ENCODE measurements at regions not wholly inside any gene's neighbourhood (a gene's known extent, or its start where the extent isn't known, plus 50 kb on each side); places are given as distances from the start of the nearest gene placed in this dataset.

GRCh38 chr1:207245124-207245523 lies 76.4 kb upstream of the CD55 start:
- intact Hi-C loops (cut with micrococcal nuclease; ENCODE audit: unreplicated experiment), result no loop called here
- Histone ChIP-seq H3K4me1 (ENCODE audit: control insufficient read depth, insufficient read depth, low read length) (peaks cover 4% of the 10 kb centered on the region; the same call in 1 of the 2 replicates), H3K4me3 (ENCODE audit: low read depth in 2 of 2, low read length in 2 of 2) (no peak overlapping the region), H3K27me3 (ENCODE audit: control insufficient read depth, insufficient read depth, low read length) (no peaks in the 10 kb centered on the region), H3K36me3 (ENCODE audit: control insufficient read depth, insufficient read depth, low read length) (no peaks in the 10 kb centered on the region), H3K27ac (ENCODE audit: low read length) (no peak overlapping the region), H3K9me3 (ENCODE audit: control insufficient read depth, insufficient read depth, low read depth, low read length) (no peaks in the 10 kb centered on the region)
- DNase-seq (ENCODE audit: low read depth, low spot score), result no peak
- no peak for ATAC-seq
- BruUV-seq (replicated peaks), result no TSS peak
- POLR2A ChIA-PET, result no interaction called here
- in situ Hi-C loops (cut with HindIII; ENCODE audit: low pct_unique_long_range_greater_than_20kb, low sequenced_read_pairs), result no loop called here
- TF ChIP-seq CTCF (IDR thresholded peaks at IDR 0.05) (no peak), SIN3A (IDR thresholded peaks at IDR 0.05; ENCODE audit: borderline replicate concordance, insufficient read depth, low read depth, low read length) (no peak), REST (IDR thresholded peaks at IDR 0.05; ENCODE audit: insufficient read depth in 1 of 2, low read depth in 2 of 2, low read length in 1 of 2) (no peak), TCF7L2 (IDR thresholded peaks at IDR 0.05; ENCODE audit: low read depth, low read length) (no peak), POLR2AphosphoS5 (IDR thresholded peaks at IDR 0.05; ENCODE audit: low read depth, low read length) (no peak)
- CTCF ChIA-PET, result no interaction called here

- no peak for DNase-seq (ENCODE audit: low read depth, low spot score)
- Histone ChIP-seq H3K9me3 (ENCODE audit: control insufficient read depth, insufficient read depth, low read depth, low read length) (no peaks in the 10 kb centered on the region; the same call in 1 of the 2 replicates), H3K27ac (ENCODE audit: low read length) (no peak overlapping the region), H3K36me3 (ENCODE audit: control insufficient read depth, insufficient read depth, low read length) (no peaks in the 10 kb centered on the region), H3K4me1 (ENCODE audit: control insufficient read depth, insufficient read depth, low read length) (no peaks in the 10 kb centered on the region; the same call in 1 of the 2 replicates), H3K4me3 (ENCODE audit: low read depth in 2 of 2, low read length in 2 of 2) (no peak overlapping the region), H3K27me3 (ENCODE audit: control insufficient read depth, insufficient read depth, low read length) (no peaks in the 10 kb centered on the region)
- ChIA-PET CTCF (no interaction called here), POLR2A (no interaction called here)
- ATAC-seq, result no peak
- intact Hi-C loops (cut with micrococcal nuclease; ENCODE audit: unreplicated experiment), result no loop called here
- in situ Hi-C loops (cut with HindIII; ENCODE audit: low pct_unique_long_range_greater_than_20kb, low sequenced_read_pairs), result no loop called here
- no TSS peak for BruUV-seq (replicated peaks)
- TF ChIP-seq POLR2AphosphoS5 (IDR thresholded peaks at IDR 0.05; ENCODE audit: low read depth, low read length), result no peak
- no peak for TF ChIP-seq SIN3A (IDR thresholded peaks at IDR 0.05; ENCODE audit: borderline replicate concordance, insufficient read depth, low read depth, low read length)
- TF ChIP-seq REST (IDR thresholded peaks at IDR 0.05; ENCODE audit: insufficient read depth in 1 of 2, low read depth in 2 of 2, low read length in 1 of 2), result no peak
- no peak for TF ChIP-seq CTCF (IDR thresholded peaks at IDR 0.05)
- no peak for TF ChIP-seq TCF7L2 (IDR thresholded peaks at IDR 0.05; ENCODE audit: low read depth, low read length)
Observed at GRCh38 chr1:207248544-207249198, 72.8 kb upstream of the CD55 start.

All from Panc1 (cell line).